22Rv1 (cell line): ENCODE measurements at regions not wholly inside any gene's neighbourhood (a gene's known extent, or its start where the extent isn't known, plus 50 kb on each side); places are given as distances from the start of the nearest gene placed in this dataset.
"Not testable (repeated sequence)": the region's sequence is repeated elsewhere in the genome, so short reads cannot be mapped to it uniquely, and the experiment has no call there.

Source experiments
- H3K27ac ChIP-seq: fragments of 450-650 bp; 2 replicates; pipeline ENCODE4 v1.5.1; 2017
- ZFX ChIP-seq: fragments of 450-650 bp; IDR thresholded peaks from 2 replicates; pipeline ENCODE4 v1.6.1; 2017; ENCODE audit warnings: antibody characterized with exemption, borderline replicate concordance
- TF ChIP-seq, protein P1 (sequence below): fragments of 450-650 bp; IDR thresholded peaks from 2 replicates; pipeline ENCODE4 v1.5.1; 2017; ENCODE audit warnings: mild to moderate bottlenecking

DNA sequence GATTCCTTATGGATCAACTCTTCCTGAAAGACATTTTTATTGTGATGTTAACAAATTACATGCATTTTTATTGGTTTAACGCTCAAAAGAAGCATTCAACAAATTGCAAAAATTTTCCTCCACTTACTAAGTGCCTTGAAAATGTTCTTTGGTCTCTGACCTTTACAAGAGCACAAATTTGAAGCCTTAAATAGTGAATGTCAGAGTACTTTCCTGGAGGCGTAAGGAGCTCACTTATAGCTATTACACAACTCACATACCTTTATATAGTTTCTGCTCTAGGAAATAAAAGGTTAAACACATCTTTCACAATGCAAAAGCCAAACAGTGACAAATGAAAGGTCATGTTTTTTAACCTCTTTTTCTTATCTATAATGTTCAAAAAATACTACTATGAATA lies 405.7 kb upstream of the ZNF804A start:
- TF ChIP-seq ZFX: no peak
- TF ChIP-seq, protein P1, sequence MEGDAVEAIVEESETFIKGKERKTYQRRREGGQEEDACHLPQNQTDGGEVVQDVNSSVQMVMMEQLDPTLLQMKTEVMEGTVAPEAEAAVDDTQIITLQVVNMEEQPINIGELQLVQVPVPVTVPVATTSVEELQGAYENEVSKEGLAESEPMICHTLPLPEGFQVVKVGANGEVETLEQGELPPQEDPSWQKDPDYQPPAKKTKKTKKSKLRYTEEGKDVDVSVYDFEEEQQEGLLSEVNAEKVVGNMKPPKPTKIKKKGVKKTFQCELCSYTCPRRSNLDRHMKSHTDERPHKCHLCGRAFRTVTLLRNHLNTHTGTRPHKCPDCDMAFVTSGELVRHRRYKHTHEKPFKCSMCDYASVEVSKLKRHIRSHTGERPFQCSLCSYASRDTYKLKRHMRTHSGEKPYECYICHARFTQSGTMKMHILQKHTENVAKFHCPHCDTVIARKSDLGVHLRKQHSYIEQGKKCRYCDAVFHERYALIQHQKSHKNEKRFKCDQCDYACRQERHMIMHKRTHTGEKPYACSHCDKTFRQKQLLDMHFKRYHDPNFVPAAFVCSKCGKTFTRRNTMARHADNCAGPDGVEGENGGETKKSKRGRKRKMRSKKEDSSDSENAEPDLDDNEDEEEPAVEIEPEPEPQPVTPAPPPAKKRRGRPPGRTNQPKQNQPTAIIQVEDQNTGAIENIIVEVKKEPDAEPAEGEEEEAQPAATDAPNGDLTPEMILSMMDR: no peak
- no peak overlapping the region for H3K27ac ChIP-seq

DNA sequence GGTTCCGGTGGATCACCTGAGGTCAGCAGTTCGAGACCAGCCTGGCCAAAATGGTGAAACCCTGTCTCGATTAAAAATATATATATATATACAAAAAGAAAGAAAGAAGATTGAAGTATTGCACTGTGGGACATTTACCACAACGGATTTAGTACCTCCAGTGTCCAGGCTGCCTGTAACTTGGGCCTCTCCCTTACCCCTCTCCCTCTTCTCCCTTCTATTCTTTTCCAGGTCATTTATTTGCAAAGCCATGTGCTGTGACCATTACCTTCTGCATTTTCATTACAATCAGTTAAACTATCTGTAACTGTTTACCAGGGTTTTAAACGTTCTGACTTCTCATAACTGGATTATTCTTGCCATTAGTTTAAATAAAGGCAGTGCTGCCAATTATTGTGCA lies 400.9 kb upstream of the ZNF804A start:
- TF ChIP-seq, protein P1: no peak
- TF ChIP-seq ZFX: no peak

DNA sequence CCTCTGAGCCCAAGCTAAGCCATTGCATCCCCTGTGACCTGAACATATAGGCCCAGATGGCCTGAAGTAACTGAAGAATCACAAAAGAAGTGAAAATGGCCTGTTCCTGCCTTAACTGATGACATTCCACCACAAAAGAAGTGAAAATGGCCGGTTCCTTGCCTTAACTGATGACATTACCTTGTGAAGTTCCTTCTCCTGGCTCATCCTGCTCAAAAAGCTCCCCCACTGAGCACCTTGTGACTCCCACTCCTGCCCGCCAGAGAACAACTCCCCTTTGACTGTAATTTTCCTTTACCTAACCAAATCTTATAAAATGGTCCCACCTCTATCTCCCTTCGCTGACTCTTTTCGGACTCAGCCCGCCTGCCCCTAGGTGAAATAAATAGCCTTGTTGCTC lies 399.5 kb upstream of the ZNF804A start:
- not testable (repeated sequence) for H3K27ac ChIP-seq

More for the DNA sequence above, 400.9 kb upstream of the ZNF804A start:
- H3K27ac ChIP-seq: no peak overlapping the region

DNA sequence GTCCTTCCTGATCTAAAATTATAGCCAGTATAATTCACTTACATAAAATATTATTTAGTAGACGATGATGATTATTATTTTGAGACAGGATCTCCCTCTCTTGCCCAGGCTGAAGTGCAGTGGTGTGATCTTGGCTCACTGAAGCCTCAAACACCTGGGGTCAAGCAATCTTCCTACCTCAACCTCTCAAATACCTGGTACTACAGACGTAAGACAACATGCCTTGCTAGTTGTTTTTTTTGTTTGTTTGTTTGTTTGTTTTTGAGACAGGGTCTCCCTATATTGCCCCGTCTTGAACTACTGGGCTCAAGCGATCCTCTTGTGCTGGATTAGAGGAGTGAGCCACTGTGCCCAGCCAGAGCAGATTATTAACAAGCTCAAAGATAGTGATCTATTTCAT lies 399.1 kb upstream of the ZNF804A start:
- TF ChIP-seq, protein P1: no peak
- no peak overlapping the region for H3K27ac ChIP-seq

DNA sequence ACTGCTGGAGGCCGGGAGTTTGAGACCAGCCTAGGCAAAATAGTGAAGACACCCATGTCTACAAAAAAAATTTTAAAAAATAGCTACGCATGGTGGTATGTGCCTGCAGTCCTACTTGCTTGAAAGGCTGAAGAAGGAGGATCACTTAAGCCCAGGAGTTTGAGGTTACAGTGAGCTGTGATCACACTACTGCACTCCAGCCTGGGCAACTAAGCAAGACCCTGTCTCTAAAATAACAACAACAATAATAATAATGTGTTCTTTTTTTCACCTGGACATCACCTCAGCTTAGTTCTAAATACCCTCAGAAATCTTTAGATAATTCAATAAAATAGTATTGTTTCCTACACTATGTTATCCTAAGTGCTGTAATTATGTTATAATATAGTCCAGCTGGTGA lies 397.1 kb upstream of the ZNF804A start:
- no peak overlapping the region for H3K27ac ChIP-seq
- TF ChIP-seq ZFX: no peak
- TF ChIP-seq, protein P1: no peak

DNA sequence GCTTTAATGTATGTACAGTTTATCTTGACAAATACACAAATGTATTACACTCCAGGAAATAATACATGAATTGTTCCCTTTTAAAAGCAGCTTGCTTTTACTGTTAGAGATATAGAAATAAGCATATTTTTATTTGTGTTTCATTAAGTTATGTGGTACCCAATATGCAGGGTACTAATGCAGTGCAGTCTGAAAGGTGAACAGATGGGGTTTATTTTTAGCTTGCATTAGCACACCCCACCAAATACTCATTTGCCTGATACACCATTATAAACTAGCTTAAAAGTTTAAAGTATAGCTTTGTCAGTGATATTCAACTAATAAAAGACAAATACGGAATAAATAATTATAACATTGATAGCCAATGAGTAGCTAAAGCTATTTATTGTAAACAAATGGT lies 394.7 kb upstream of the ZNF804A start:
- H3K27ac ChIP-seq: no peak overlapping the region
- no peak for TF ChIP-seq ZFX
- TF ChIP-seq, protein P1: no peak

DNA sequence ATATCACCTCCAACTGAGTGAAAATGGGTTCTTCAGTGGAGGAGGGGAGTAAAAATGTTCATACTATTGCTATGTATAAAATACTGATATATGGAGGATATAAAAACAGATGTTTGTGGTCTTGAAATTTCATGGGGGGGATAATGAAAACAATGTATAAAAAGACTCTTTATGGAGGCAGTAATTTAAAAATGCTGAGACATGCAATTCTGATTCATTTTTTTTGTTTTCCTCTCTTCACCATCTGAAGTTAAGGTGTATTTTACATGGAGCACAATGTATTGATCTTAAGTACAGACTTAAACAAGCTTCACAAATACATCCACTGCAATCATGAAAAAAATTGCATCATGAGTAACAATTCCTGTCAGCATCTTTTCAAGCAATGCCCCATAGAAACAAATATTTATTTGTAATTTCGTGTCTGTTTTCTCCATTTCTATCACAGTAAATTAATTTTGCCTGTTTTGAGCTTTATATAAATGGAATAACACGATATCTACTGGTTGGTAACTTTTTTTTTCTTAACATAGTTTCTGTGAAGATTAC lies 393.2 kb upstream of the ZNF804A start:
- TF ChIP-seq, protein P1: no peak
- no peak overlapping the region for H3K27ac ChIP-seq

DNA sequence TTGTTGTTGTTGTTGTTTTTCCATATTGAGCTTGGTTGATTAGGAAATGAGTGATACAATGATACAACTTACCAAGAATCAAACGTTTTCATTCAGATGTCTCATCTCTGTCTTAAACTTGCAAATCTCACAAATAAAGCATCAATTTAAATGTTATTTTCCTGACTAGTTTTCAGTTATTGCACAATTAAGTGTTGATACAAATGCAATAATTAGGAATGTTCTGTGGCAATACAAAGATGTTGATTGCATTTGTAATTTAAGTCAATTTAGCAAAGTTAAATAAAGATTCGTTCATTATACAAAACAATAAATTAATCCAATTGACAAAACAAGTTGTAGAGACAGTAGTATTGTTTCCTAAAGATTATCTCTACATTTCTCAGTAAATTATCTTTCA lies 392.3 kb upstream of the ZNF804A start:
- H3K27ac ChIP-seq: no peak overlapping the region
- TF ChIP-seq, protein P1: no peak
- TF ChIP-seq ZFX: no peak
